ENCODE measurements at regions not wholly inside any gene's neighbourhood (a gene's known extent, or its start where the extent isn't known, plus 50 kb on each side); places are given as distances from the start of the nearest gene placed in this dataset.

DNA sequence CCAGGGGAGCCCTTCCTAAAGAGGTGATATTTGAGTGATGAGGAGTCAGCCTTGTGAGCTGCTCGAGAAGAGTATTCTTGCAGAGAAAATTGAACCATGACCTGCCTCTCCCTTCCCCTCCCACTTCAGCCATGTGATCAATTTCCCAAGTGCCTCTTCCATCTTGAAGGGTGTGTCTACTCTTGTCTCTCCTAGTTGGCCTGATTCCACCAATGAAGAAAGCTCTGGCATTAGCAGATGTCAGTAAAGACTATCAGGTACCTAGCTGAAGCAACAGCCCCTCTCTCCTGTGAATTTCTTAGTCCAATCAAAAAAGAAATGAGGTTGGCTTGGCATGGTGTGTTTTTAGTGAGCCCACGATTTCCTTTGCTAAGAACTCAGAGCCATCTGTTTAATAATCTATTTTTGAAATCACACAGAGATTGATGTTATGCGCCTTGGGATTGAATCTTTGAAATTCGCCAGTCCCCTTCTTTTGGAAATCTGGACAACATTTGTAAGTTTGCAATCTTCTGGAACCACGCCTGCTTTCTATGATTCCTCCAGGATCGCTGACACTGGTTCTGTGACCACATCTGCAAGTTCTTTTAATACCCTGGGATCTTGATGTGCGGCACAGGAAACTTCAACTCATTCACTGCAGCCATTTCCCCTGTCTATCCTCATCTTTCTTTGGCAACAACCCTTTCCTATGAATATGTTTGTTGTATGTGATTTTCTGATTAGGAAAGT, 404.6 kb downstream of the DMRT2 start:
- H3K9me3 Mint-ChIP-seq (ENCODE audit: insufficient read depth) = no peaks in the 10 kb centered on the region
- no peaks in the 10 kb centered on the region for H3K36me3 Mint-ChIP-seq (ENCODE audit: low read depth)
- no peak for DNase-seq
- CTCF ChIA-PET = no interaction called here
- H3K4me3 Mint-ChIP-seq = no peak overlapping the region
- H3K27ac Mint-ChIP-seq = no peak overlapping the region
- H3K27me3 Mint-ChIP-seq (ENCODE audit: low read depth) = no peaks in the 10 kb centered on the region
- POLR2A ChIA-PET = no interaction called here
- ATAC-seq = no peak
- no peaks in the 10 kb centered on the region for H3K4me1 Mint-ChIP-seq (ENCODE audit: low read depth)

DNA sequence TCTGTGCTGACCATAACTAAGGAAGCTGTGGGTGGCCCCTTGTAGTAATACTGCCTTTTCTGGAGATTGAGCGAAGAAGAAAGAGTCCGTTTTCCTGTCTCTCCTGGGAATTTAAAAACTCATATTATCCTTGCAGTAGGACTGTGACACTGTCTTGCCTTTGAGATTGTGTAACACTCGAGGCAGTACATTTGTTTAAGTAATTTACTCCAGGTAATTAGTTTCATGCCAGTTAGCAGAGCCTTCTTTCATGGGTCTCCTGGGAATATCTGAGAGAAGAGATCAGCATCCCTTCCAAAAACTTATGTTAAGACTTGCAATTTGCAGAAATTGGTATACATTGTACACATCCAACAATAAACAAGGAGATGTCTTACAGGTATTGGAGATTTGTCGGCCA, 405.6 kb downstream of the DMRT2 start:
- Mint-ChIP-seq H3K9me3 (ENCODE audit: insufficient read depth) (no peaks in the 10 kb centered on the region), H3K4me3 (no peak overlapping the region), H3K36me3 (ENCODE audit: low read depth) (no peaks in the 10 kb centered on the region), H3K4me1 (ENCODE audit: low read depth) (no peaks in the 10 kb centered on the region), H3K27me3 (ENCODE audit: low read depth) (no peaks in the 10 kb centered on the region), H3K27ac (no peak overlapping the region)
- POLR2A ChIA-PET = no interaction called here
- DNase-seq (no peak), ATAC-seq (no peak)
- CTCF ChIA-PET = no interaction called here

DNA sequence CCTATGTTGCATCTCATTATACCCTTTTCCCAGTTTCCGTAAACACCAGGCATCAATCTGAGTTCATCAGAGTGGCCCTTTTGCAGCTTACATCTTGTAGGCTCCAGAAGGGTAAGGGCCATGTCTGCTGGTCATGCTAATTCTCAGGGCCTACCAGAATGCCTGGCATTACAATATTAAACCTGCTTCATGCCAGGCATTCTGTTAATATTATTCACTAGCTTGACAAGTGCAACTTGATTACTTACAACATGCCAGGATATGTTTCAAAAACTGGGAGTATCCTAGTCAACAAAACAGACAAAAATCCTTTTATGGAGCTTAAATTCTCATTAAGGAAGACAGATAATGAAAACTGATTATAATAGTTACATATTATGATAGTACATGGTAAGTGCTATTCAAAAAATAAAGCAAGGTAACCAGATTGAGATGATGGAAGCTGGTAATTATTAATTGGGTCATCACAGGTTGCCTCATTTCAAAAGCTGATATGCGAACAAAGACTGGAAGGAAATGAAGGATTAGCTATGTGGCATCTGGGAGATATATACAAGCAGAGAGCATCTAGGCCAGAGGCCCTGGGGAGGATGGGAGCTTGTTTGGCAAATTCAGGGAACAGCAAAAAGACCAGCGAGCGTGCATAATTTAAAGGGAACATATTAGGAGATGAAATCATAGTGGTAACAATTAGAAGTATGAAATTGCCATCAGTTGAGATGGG, 406.3 kb downstream of the DMRT2 start:
- Mint-ChIP-seq H3K4me1 (ENCODE audit: low read depth) (no peaks in the 10 kb centered on the region), H3K9me3 (ENCODE audit: insufficient read depth) (no peaks in the 10 kb centered on the region), H3K4me3 (no peak overlapping the region), H3K27me3 (ENCODE audit: low read depth) (no peaks in the 10 kb centered on the region), H3K36me3 (ENCODE audit: low read depth) (no peaks in the 10 kb centered on the region), H3K27ac (no peak overlapping the region)
- ChIA-PET POLR2A (no interaction called here), CTCF (interaction anchor here (1.6 kb wide), 1 partner anchor 26 kb away, joined by 3 read pairs; no protein-coding TSS in a partner anchor)
- DNase-seq (no peak), ATAC-seq (no peak)

GRCh38 chr9:1457460-1457859, 407.3 kb downstream of the DMRT2 start:
- no peak for ATAC-seq
- H3K36me3 Mint-ChIP-seq (ENCODE audit: low read depth) = no peaks in the 10 kb centered on the region
- CTCF ChIA-PET = interaction anchor here (1.6 kb wide), 1 partner anchor 25 kb away, joined by 3 read pairs; no protein-coding TSS in a partner anchor

GRCh38 chr9:1458503-1458902, 408.3 kb downstream of the DMRT2 start:
- ChIA-PET CTCF (no interaction called here), POLR2A (no interaction called here)
- Mint-ChIP-seq H3K4me3 (no peak overlapping the region), H3K9me3 (ENCODE audit: insufficient read depth) (no peaks in the 10 kb centered on the region), H3K27me3 (ENCODE audit: low read depth) (no peaks in the 10 kb centered on the region), H3K4me1 (ENCODE audit: low read depth) (no peaks in the 10 kb centered on the region), H3K27ac (no peak overlapping the region), H3K36me3 (ENCODE audit: low read depth) (no peaks in the 10 kb centered on the region)
- DNase-seq = no peak
- no peak for ATAC-seq

More at GRCh38 chr9:1457460-1457859, 407.3 kb downstream of the DMRT2 start:
- POLR2A ChIA-PET = no interaction called here
- Mint-ChIP-seq H3K27ac (no peak overlapping the region), H3K27me3 (ENCODE audit: low read depth) (no peaks in the 10 kb centered on the region), H3K9me3 (ENCODE audit: insufficient read depth) (no peaks in the 10 kb centered on the region), H3K4me3 (no peak overlapping the region), H3K4me1 (ENCODE audit: low read depth) (no peaks in the 10 kb centered on the region)
- no peak for DNase-seq

DNA sequence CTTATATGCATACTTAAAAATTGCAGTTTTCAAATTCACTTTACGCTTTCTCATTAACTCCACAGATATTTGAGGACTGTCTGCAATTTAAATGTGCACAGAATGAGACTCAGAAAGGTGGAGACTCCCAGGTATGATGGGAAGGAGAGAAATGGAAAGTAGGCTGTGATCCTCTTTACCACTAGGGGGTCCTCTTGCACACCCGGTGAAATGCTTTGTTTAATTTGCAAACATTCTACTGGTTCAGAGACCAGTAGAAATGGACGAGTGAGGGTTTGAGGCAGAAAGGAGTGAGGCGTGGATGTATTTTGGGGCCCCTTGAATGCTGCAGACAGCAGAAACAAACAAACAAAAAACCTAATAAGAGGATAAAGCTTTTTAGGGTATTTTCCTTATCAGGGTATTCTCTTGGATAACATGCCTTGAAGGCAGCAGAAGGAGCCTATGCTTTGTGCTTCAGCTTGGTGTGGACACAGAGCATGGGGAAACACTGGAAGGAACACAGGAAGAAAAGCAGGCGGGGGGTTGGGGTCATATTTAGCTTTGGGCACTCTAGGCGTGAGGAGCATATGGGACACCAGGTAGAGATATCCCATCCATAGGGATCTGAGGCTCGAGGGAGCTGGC, 410.1 kb downstream of the DMRT2 start:
- ChIA-PET POLR2A (no interaction called here), CTCF (no interaction called here)
- Mint-ChIP-seq H3K27me3 (ENCODE audit: low read depth) (no peaks in the 10 kb centered on the region), H3K9me3 (ENCODE audit: insufficient read depth) (no peaks in the 10 kb centered on the region), H3K27ac (no peak overlapping the region), H3K4me1 (ENCODE audit: low read depth) (no peaks in the 10 kb centered on the region), H3K4me3 (no peak overlapping the region), H3K36me3 (ENCODE audit: low read depth) (no peaks in the 10 kb centered on the region)
- DNase-seq (no peak), ATAC-seq (no peak)

GRCh38 chr9:1461812-1462211, 411.7 kb downstream of the DMRT2 start:
- DNase-seq = no peak
- ATAC-seq = no peak
- Mint-ChIP-seq H3K36me3 (ENCODE audit: low read depth) (no peaks in the 10 kb centered on the region), H3K4me3 (no peak overlapping the region), H3K27me3 (ENCODE audit: low read depth) (no peaks in the 10 kb centered on the region), H3K27ac (no peak overlapping the region), H3K4me1 (ENCODE audit: low read depth) (no peaks in the 10 kb centered on the region), H3K9me3 (ENCODE audit: insufficient read depth) (no peaks in the 10 kb centered on the region)
- CTCF ChIA-PET = no interaction called here
- POLR2A ChIA-PET = no interaction called here

GRCh38 chr9:1462626-1463308, 412.6 kb downstream of the DMRT2 start:
- H3K36me3 Mint-ChIP-seq (ENCODE audit: low read depth) = no peaks in the 10 kb centered on the region
- ChIA-PET CTCF (no interaction called here), POLR2A (no interaction called here)
- H3K4me3 Mint-ChIP-seq = no peak overlapping the region
- no peak for DNase-seq
- no peaks in the 10 kb centered on the region for H3K9me3 Mint-ChIP-seq (ENCODE audit: insufficient read depth)
- no peak for ATAC-seq
- H3K4me1 Mint-ChIP-seq (ENCODE audit: low read depth) = no peaks in the 10 kb centered on the region
- H3K27ac Mint-ChIP-seq = no peak overlapping the region
- H3K27me3 Mint-ChIP-seq (ENCODE audit: low read depth) = no peaks in the 10 kb centered on the region

DNA sequence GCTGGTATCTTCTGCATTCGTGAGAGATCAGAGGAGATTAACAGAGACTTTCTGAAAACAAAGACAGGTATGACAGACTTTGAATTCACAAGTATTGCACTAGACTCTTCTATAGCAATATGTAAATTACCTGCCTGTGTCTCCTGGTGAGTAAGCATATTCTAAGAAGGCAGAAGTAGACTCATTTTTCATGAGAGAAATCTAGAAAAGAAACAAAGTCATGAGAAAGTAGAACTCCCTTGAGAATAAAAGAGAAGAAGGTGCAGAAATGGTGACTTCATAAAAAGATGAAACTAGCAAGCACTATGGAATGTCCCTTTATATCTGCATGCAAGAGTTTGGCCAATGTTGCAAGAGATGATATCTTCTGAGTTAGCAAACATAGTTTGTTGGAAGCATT, 419.8 kb downstream of the DMRT2 start:
- CTCF ChIA-PET = no interaction called here
- Mint-ChIP-seq H3K36me3 (ENCODE audit: low read depth) (no peaks in the 10 kb centered on the region), H3K9me3 (ENCODE audit: insufficient read depth) (no peaks in the 10 kb centered on the region), H3K4me3 (no peak overlapping the region), H3K27ac (no peak overlapping the region), H3K27me3 (ENCODE audit: low read depth) (no peaks in the 10 kb centered on the region), H3K4me1 (ENCODE audit: low read depth) (no peaks in the 10 kb centered on the region)
- no peak for ATAC-seq
- no peak for DNase-seq
- POLR2A ChIA-PET = no interaction called here

GRCh38 chr9:1473956-1474634, 423.9 kb downstream of the DMRT2 start:
- Mint-ChIP-seq H3K27ac (no peak overlapping the region), H3K36me3 (ENCODE audit: low read depth) (no peaks in the 10 kb centered on the region), H3K4me3 (no peak overlapping the region), H3K4me1 (ENCODE audit: low read depth) (no peaks in the 10 kb centered on the region), H3K9me3 (ENCODE audit: insufficient read depth) (no peaks in the 10 kb centered on the region), H3K27me3 (ENCODE audit: low read depth) (no peaks in the 10 kb centered on the region)
- DNase-seq = no peak
- ATAC-seq = no peak
- POLR2A ChIA-PET = no interaction called here
- CTCF ChIA-PET = no interaction called here

GRCh38 chr9:1474671-1475070, 424.5 kb downstream of the DMRT2 start:
- ChIA-PET CTCF (no interaction called here), POLR2A (no interaction called here)
- no peak overlapping the region for H3K4me3 Mint-ChIP-seq
- no peaks in the 10 kb centered on the region for H3K9me3 Mint-ChIP-seq (ENCODE audit: insufficient read depth)
- H3K4me1 Mint-ChIP-seq (ENCODE audit: low read depth) = no peaks in the 10 kb centered on the region
- H3K27ac Mint-ChIP-seq = no peak overlapping the region
- no peaks in the 10 kb centered on the region for H3K27me3 Mint-ChIP-seq (ENCODE audit: low read depth)
- H3K36me3 Mint-ChIP-seq (ENCODE audit: low read depth) = no peaks in the 10 kb centered on the region
- ATAC-seq (no peak), DNase-seq (no peak)

Data from activated CD8-positive, alpha-beta T cell treated with anti-CD3 and anti-CD28 coated beads, Interleukin-2, amount 10 ng/mL, durations not matched to agents 7 days and 5 days (primary cell).